Osteoblast (primary cell): ENCODE measurements at regions not wholly inside any gene's neighbourhood (a gene's known extent, or its start where the extent isn't known, plus 50 kb on each side); places are given as distances from the start of the nearest gene placed in this dataset.

ENCODE experiments used
- DNase-seq: peaks from one replicate; pipeline ENCODE4 v3.0.0; 2011; ENCODE audit warnings: low spot score, mixed read lengths; ENCODE audit not compliant: insufficient read length; ENCODE audit errors: missing footprints
- H2AFZ ChIP-seq: 2 replicates; pipeline ENCODE4 v1.6.0; 2011; ENCODE audit warnings: mild to moderate bottlenecking, low read length
- H3K27ac ChIP-seq: 2 replicates; pipeline ENCODE4 v1.5.1; 2011; ENCODE audit warnings: mild to moderate bottlenecking, low read depth, low read length, moderate library complexity
- H3K27me3 ChIP-seq: 2 replicates; pipeline ENCODE4 v1.6.0; 2012; ENCODE audit warnings: mild to moderate bottlenecking, control low read depth, inconsistent platforms, low read length, moderate library complexity; ENCODE audit not compliant: insufficient read depth
- H3K36me3 ChIP-seq: 2 replicates; pipeline ENCODE4 v1.5.1; 2011; ENCODE audit warnings: mild to moderate bottlenecking, low read length, control low read depth, moderate library complexity; ENCODE audit not compliant: insufficient read depth
- H3K4me1 ChIP-seq: 2 replicates; pipeline ENCODE4 v1.5.1; 2011; ENCODE audit warnings: mild to moderate bottlenecking, low read length, control low read depth, moderate library complexity; ENCODE audit not compliant: insufficient read depth
- H3K4me2 ChIP-seq: 2 replicates; pipeline ENCODE4 v1.6.0; 2011; ENCODE audit warnings: mild to moderate bottlenecking, low read length; ENCODE audit not compliant: insufficient read depth
- H3K4me3 ChIP-seq: fragments of 200-600 bp; sonication (generic); 3 replicates; pipeline ENCODE4 v1.5.1; 2012; ENCODE audit warnings: mild to moderate bottlenecking, low read length, inconsistent platforms; ENCODE audit not compliant: insufficient read depth
- H3K79me2 ChIP-seq: 2 replicates; pipeline ENCODE4 v1.6.0; 2012; ENCODE audit warnings: mild to moderate bottlenecking, low read length, control low read depth, inconsistent platforms; ENCODE audit not compliant: insufficient read depth
- H3K9me3 ChIP-seq: 2 replicates; pipeline ENCODE4 v1.5.1; 2011; ENCODE audit warnings: low read depth, low read length, control low read depth
- H4K20me1 ChIP-seq: 2 replicates; pipeline ENCODE4 v1.6.0; 2012; ENCODE audit warnings: mild to moderate bottlenecking, low read length, control low read depth; ENCODE audit not compliant: insufficient read depth
- TF ChIP-seq, protein P1 (sequence below): IDR thresholded peaks from 2 replicates; pipeline ENCODE4 v1.5.1; 2011; ENCODE audit warnings: mild to moderate bottlenecking, low read depth, low read length, moderate library complexity; ENCODE audit errors: extremely low read depth

DNA sequence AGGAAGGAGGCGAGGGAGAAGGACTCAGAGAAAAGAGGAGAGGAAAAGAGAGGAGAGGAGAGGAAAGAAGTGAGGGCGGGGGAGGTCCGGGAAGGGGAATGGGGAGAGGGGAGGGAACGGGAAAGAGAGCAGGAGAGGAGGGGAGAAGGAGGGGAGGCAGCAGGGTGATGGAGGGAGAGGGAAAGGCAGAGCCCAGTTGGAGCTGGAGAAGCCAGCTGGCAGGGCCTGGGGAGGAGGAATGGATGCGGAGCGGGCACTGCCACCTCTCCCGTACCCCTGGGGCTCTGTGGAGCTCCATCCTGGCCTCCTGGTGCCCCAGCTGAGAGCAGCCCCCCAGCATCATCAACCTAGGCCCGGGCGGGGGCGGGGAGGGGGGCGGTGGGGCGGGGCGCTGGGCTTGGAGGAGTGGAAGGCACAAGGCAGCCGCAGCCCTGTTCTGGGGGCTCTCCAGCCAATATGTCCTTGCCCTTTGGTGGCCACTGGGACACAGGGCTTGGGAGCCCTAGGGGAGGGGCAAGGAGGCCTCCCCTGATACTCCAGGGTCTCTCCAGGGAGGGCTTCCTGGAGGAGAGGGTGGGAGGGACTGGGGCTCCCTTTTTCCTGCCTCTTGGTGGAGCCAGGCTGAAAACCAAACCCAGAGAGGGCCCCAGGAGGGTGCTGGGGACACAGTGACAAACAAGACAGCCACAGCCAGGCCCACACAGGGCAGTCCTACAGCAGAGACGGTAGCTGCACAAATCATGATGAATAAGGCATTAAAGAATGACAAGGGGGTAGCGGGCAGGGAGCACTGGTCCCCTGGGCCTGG is 123.7 kb downstream of the C9orf50 start:
- Histone ChIP-seq H3K36me3 (peaks cover 6% of the 10 kb centered on the region), H3K27ac (peak overlapping the region; percentile 88), H4K20me1 (no peaks in the 10 kb centered on the region), H3K4me3 (peak overlapping the region; percentile 77), H3K27me3 (no peaks in the 10 kb centered on the region), H3K79me2 (peaks cover 7% of the 10 kb centered on the region), H2AFZ (no peak overlapping the region), H3K4me2 (peak overlapping the region; percentile 80), H3K9me3 (no peaks in the 10 kb centered on the region), H3K4me1 (peaks cover 36% of the 10 kb centered on the region)
- TF ChIP-seq, protein P1, sequence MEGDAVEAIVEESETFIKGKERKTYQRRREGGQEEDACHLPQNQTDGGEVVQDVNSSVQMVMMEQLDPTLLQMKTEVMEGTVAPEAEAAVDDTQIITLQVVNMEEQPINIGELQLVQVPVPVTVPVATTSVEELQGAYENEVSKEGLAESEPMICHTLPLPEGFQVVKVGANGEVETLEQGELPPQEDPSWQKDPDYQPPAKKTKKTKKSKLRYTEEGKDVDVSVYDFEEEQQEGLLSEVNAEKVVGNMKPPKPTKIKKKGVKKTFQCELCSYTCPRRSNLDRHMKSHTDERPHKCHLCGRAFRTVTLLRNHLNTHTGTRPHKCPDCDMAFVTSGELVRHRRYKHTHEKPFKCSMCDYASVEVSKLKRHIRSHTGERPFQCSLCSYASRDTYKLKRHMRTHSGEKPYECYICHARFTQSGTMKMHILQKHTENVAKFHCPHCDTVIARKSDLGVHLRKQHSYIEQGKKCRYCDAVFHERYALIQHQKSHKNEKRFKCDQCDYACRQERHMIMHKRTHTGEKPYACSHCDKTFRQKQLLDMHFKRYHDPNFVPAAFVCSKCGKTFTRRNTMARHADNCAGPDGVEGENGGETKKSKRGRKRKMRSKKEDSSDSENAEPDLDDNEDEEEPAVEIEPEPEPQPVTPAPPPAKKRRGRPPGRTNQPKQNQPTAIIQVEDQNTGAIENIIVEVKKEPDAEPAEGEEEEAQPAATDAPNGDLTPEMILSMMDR: no peak
- DNase-seq: peak; percentile 92

DNA sequence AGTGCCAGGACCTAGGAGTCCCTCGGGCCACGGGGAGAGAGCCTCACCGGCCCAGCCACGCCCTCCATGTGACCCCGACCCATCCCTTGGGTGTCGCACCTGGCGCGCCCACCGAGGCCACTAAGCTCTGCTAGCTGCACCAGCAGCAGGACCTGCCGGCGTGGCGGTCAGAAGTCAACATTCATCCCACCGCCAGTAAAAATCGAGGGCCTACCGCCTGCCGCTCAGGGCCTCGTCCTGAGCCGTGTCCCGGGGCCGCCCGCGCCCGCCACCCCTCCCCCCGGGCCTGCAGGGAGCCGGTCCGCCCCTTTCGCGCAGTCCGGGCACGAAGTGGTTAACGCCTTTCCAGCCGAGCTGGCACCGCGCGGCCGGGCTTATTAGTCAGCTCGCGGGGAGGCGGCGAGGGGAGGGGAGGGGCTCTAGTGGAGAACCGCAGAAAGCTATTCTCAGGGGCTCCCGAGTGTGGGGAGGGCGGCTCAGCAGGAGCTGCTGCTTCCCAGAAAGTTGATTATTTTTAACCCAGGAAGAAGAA is 124.4 kb downstream of the C9orf50 start:
- H3K27me3 ChIP-seq: no peaks in the 10 kb centered on the region
- H3K9me3 ChIP-seq: no peaks in the 10 kb centered on the region
- DNase-seq: peak; percentile 98
- H3K4me2 ChIP-seq: peak overlapping the region; percentile 80
- H3K79me2 ChIP-seq: peaks cover 7% of the 10 kb centered on the region
- H3K4me1 ChIP-seq: peaks cover 36% of the 10 kb centered on the region
- TF ChIP-seq, protein P1: no peak
- peak overlapping the region; percentile 77 for H3K4me3 ChIP-seq
- H2AFZ ChIP-seq: peak overlapping the region; percentile 27
- no peaks in the 10 kb centered on the region for H4K20me1 ChIP-seq
- peak overlapping the region; percentile 88 for H3K27ac ChIP-seq
- H3K36me3 ChIP-seq: peaks cover 6% of the 10 kb centered on the region

DNA sequence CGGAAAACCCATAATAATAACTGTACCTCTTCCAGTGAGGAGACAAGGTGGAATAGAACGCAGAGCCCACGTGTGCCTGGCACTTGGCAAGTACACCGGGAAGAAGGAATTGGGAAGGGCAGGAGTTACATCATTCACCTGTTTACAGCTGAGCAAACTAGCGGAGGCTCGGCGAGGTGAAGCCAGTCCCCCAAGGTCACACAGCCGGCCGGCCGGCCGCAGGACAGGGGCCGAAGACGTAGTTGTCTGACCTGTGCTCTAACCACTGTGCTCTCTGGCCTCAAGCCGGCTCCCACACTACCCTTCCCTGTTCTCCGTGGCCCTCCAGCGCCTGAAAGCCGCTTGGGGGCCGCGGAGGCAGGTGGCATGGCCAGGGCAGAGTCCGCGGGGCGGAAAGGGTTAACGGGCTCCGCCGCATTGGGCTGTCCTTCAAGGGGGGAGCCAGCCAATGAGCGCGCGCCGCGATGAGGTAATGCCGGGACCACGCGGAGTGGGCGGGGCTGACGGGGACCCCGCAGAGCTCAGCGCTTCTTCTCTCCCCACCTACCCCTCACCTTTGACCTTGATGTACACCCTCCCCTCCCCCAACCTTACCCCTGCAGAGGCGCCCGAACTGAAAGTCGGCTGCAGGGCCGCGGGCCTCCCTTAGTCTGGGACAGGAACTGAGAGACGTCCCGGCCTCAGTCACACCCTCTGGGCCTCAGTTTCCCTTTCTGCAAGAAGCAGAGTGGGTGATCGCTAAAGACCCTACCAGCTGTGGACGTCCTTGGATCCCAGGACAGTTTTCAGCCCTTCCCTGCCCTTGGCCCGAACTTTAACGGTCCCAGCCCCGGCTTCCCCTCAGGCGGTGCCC is 125.1 kb downstream of the C9orf50 start:
- peaks cover 13% of the 10 kb centered on the region for H3K79me2 ChIP-seq
- H3K27ac ChIP-seq: peak overlapping the region; percentile 88
- peaks cover 42% of the 10 kb centered on the region for H3K4me1 ChIP-seq
- no peaks in the 10 kb centered on the region for H4K20me1 ChIP-seq
- peak overlapping the region; percentile 80 for H3K4me2 ChIP-seq
- DNase-seq: peak; percentile 99
- TF ChIP-seq, protein P1: no peak
- H3K27me3 ChIP-seq: no peaks in the 10 kb centered on the region
- no peaks in the 10 kb centered on the region for H3K9me3 ChIP-seq
- peaks cover 2% of the 10 kb centered on the region for H3K36me3 ChIP-seq
- H3K4me3 ChIP-seq: peak overlapping the region; percentile 77
- H2AFZ ChIP-seq: peak overlapping the region; percentile 42
